ENCODE measurements at regions not wholly inside any gene's neighbourhood (a gene's known extent, or its start where the extent isn't known, plus 50 kb on each side); places are given as distances from the start of the nearest gene placed in this dataset.

- no peak for TF ChIP-seq CTCF (IDR thresholded peaks at IDR 0.05 in 8 of 11, conservative IDR thresholded peaks at IDR 0.05 in 3 of 11)
- TF ChIP-seq POLR2AphosphoS5 (IDR thresholded peaks at IDR 0.05) = no peak
Measured at GRCh38 chr6:115474443-115475041, 586.1 kb downstream of the FRK start.
